ENCODE measurements at regions not wholly inside any gene's neighbourhood (a gene's known extent, or its start where the extent isn't known, plus 50 kb on each side); places are given as distances from the start of the nearest gene placed in this dataset.
A peak's percentile ranks its signal among the peaks of the same experiment; 100 is the strongest.

GRCh38 chr7:19262826-19263225 is 117.6 kb upstream of the FERD3L start:
- no peaks in the 10 kb centered on the region for H3K36me3 ChIP-seq (ENCODE audit: control insufficient read depth, insufficient read depth, low read length, severe bottlenecking)
- no peaks in the 10 kb centered on the region for H3K4me1 ChIP-seq (ENCODE audit: control insufficient read depth, insufficient read depth, low read length)
- H3K27me3 ChIP-seq (replicated peaks; ENCODE audit: control insufficient read depth, insufficient read depth, low read length), result no peaks in the 10 kb centered on the region
- DNase-seq (ENCODE audit: low read depth), result no peak
- H3K9me3 ChIP-seq (ENCODE audit: control insufficient read depth, low read length), result no peaks in the 10 kb centered on the region
- H3K4me3 ChIP-seq (ENCODE audit: low read length), result no peak overlapping the region
- H3K9ac ChIP-seq (ENCODE audit: low read length), result no peak overlapping the region

DNA sequence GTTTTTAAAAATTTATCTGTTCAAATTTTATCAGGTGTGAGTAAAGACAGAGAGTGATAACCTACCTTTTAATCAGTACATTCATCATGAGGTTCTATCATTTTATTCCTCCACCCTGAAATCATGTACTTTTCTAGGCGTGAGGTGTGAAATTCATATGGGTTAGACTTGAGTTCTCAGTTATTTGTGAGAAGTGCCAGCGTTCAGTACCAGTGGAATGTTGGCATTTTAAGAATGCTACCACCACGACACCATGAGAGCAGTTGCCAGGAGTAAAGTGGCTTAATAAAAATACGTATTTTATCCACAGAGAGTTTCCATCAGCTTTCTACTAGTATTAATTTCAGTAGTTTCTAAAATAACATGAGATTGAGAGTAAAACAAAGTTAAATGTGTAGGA is 104.1 kb upstream of the FERD3L start:
- Histone ChIP-seq H3K27me3 (replicated peaks; ENCODE audit: control insufficient read depth, insufficient read depth, low read length) (no peaks in the 10 kb centered on the region), H3K36me3 (ENCODE audit: control insufficient read depth, insufficient read depth, low read length, severe bottlenecking) (no peaks in the 10 kb centered on the region), H3K9me3 (ENCODE audit: control insufficient read depth, low read length) (no peaks in the 10 kb centered on the region), H3K9ac (ENCODE audit: low read length) (no peak overlapping the region), H3K4me3 (ENCODE audit: low read length) (no peak overlapping the region), H3K4me1 (ENCODE audit: control insufficient read depth, insufficient read depth, low read length) (no peaks in the 10 kb centered on the region)
- DNase-seq (ENCODE audit: low read depth), result peak; percentile 15

- Histone ChIP-seq H3K4me3 (ENCODE audit: low read length) (no peak overlapping the region), H3K4me1 (ENCODE audit: control insufficient read depth, insufficient read depth, low read length) (no peaks in the 10 kb centered on the region)
- DNase-seq (ENCODE audit: low read depth), result peak; percentile 62
These were observed 103.5 kb upstream of the FERD3L start for GRCh38 chr7:19248681-19249080.

DNA sequence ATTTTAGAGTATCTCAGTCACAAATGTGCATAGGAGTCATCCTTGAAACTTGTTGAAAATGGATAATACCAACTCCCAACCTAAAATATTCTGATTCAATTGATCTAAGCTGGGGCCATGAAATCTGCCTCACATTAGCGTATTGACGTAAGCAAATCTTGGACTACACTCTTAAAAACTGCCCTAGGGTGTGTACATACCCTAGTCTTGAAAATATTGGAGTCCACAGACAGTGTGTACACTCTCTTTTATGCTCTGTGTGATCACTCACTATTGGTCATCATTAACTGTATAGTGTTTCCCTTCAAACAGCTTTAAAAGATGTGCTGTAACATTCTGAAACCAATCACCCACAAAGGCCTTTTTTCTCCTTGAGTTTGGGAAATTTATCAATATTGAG is 102.9 kb upstream of the FERD3L start:
- Histone ChIP-seq H3K27me3 (replicated peaks; ENCODE audit: control insufficient read depth, insufficient read depth, low read length) (no peaks in the 10 kb centered on the region), H3K9ac (ENCODE audit: low read length) (no peak overlapping the region), H3K4me1 (ENCODE audit: control insufficient read depth, insufficient read depth, low read length) (no peaks in the 10 kb centered on the region), H3K4me3 (ENCODE audit: low read length) (no peak overlapping the region), H3K36me3 (ENCODE audit: control insufficient read depth, insufficient read depth, low read length, severe bottlenecking) (no peaks in the 10 kb centered on the region), H3K9me3 (ENCODE audit: control insufficient read depth, low read length) (no peaks in the 10 kb centered on the region)
- no peak for DNase-seq (ENCODE audit: low read depth)

More at GRCh38 chr7:19248681-19249080, 103.5 kb upstream of the FERD3L start:
- H3K27me3 ChIP-seq (replicated peaks; ENCODE audit: control insufficient read depth, insufficient read depth, low read length), result no peaks in the 10 kb centered on the region
- H3K36me3 ChIP-seq (ENCODE audit: control insufficient read depth, insufficient read depth, low read length, severe bottlenecking), result no peaks in the 10 kb centered on the region
- H3K9ac ChIP-seq (ENCODE audit: low read length), result no peak overlapping the region
- no peaks in the 10 kb centered on the region for H3K9me3 ChIP-seq (ENCODE audit: control insufficient read depth, low read length)

GRCh38 chr7:19247017-19247416 is 101.8 kb upstream of the FERD3L start:
- no peak for DNase-seq (ENCODE audit: low read depth)
- H3K9me3 ChIP-seq (ENCODE audit: control insufficient read depth, low read length), result no peaks in the 10 kb centered on the region
- H3K36me3 ChIP-seq (ENCODE audit: control insufficient read depth, insufficient read depth, low read length, severe bottlenecking), result no peaks in the 10 kb centered on the region
- no peak overlapping the region for H3K4me3 ChIP-seq (ENCODE audit: low read length)
- no peaks in the 10 kb centered on the region for H3K4me1 ChIP-seq (ENCODE audit: control insufficient read depth, insufficient read depth, low read length)
- H3K9ac ChIP-seq (ENCODE audit: low read length), result no peak overlapping the region
- H3K27me3 ChIP-seq (replicated peaks; ENCODE audit: control insufficient read depth, insufficient read depth, low read length), result no peaks in the 10 kb centered on the region

- DNase-seq (ENCODE audit: low read depth), result no peak
These were observed 97.0 kb upstream of the FERD3L start for GRCh38 chr7:19242246-19242645.

GRCh38 chr7:19239951-19240350 is 94.7 kb upstream of the FERD3L start:
- Histone ChIP-seq H3K9me3 (ENCODE audit: control insufficient read depth, low read length) (peaks cover 4% of the 10 kb centered on the region), H3K36me3 (ENCODE audit: control insufficient read depth, insufficient read depth, low read length, severe bottlenecking) (no peaks in the 10 kb centered on the region), H3K27me3 (replicated peaks; ENCODE audit: control insufficient read depth, insufficient read depth, low read length) (no peaks in the 10 kb centered on the region), H3K4me1 (ENCODE audit: control insufficient read depth, insufficient read depth, low read length) (no peaks in the 10 kb centered on the region), H3K9ac (ENCODE audit: low read length) (no peak overlapping the region), H3K4me3 (ENCODE audit: low read length) (no peak overlapping the region)
- DNase-seq (ENCODE audit: low read depth), result no peak

More at GRCh38 chr7:19242246-19242645, 97.0 kb upstream of the FERD3L start:
- H3K9ac ChIP-seq (ENCODE audit: low read length), result no peak overlapping the region
- peaks cover 4% of the 10 kb centered on the region for H3K9me3 ChIP-seq (ENCODE audit: control insufficient read depth, low read length)
- H3K4me1 ChIP-seq (ENCODE audit: control insufficient read depth, insufficient read depth, low read length), result no peaks in the 10 kb centered on the region
- no peak overlapping the region for H3K4me3 ChIP-seq (ENCODE audit: low read length)
- no peaks in the 10 kb centered on the region for H3K36me3 ChIP-seq (ENCODE audit: control insufficient read depth, insufficient read depth, low read length, severe bottlenecking)
- H3K27me3 ChIP-seq (replicated peaks; ENCODE audit: control insufficient read depth, insufficient read depth, low read length), result no peaks in the 10 kb centered on the region

- H3K36me3 ChIP-seq (ENCODE audit: control insufficient read depth, insufficient read depth, low read length, severe bottlenecking), result no peaks in the 10 kb centered on the region
- H3K4me3 ChIP-seq (ENCODE audit: low read length), result no peak overlapping the region
- no peak for DNase-seq (ENCODE audit: low read depth)
- peaks cover 4% of the 10 kb centered on the region for H3K9me3 ChIP-seq (ENCODE audit: control insufficient read depth, low read length)
- H3K27me3 ChIP-seq (replicated peaks; ENCODE audit: control insufficient read depth, insufficient read depth, low read length), result no peaks in the 10 kb centered on the region
- no peaks in the 10 kb centered on the region for H3K4me1 ChIP-seq (ENCODE audit: control insufficient read depth, insufficient read depth, low read length)
- no peak overlapping the region for H3K9ac ChIP-seq (ENCODE audit: low read length)
These were observed 90.5 kb upstream of the FERD3L start for GRCh38 chr7:19235680-19236079.

GRCh38 chr7:19224951-19225350 is 79.7 kb upstream of the FERD3L start:
- Histone ChIP-seq H3K9me3 (ENCODE audit: control insufficient read depth, low read length) (peaks cover 4% of the 10 kb centered on the region), H3K27me3 (replicated peaks; ENCODE audit: control insufficient read depth, insufficient read depth, low read length) (no peaks in the 10 kb centered on the region), H3K4me1 (ENCODE audit: control insufficient read depth, insufficient read depth, low read length) (no peaks in the 10 kb centered on the region), H3K4me3 (ENCODE audit: low read length) (no peak overlapping the region), H3K9ac (ENCODE audit: low read length) (no peak overlapping the region), H3K36me3 (ENCODE audit: control insufficient read depth, insufficient read depth, low read length, severe bottlenecking) (no peaks in the 10 kb centered on the region)
- no peak for DNase-seq (ENCODE audit: low read depth)

- Histone ChIP-seq H3K36me3 (ENCODE audit: control insufficient read depth, insufficient read depth, low read length, severe bottlenecking) (no peaks in the 10 kb centered on the region), H3K9me3 (ENCODE audit: control insufficient read depth, low read length) (no peaks in the 10 kb centered on the region), H3K27me3 (replicated peaks; ENCODE audit: control insufficient read depth, insufficient read depth, low read length) (no peaks in the 10 kb centered on the region), H3K4me1 (ENCODE audit: control insufficient read depth, insufficient read depth, low read length) (no peaks in the 10 kb centered on the region), H3K4me3 (ENCODE audit: low read length) (no peak overlapping the region), H3K9ac (ENCODE audit: low read length) (no peak overlapping the region)
- DNase-seq (ENCODE audit: low read depth), result peak; percentile 85
These were observed 70.2 kb upstream of the FERD3L start for GRCh38 chr7:19215412-19215811.

- Histone ChIP-seq H3K9me3 (ENCODE audit: control insufficient read depth, low read length) (no peaks in the 10 kb centered on the region), H3K4me3 (ENCODE audit: low read length) (no peak overlapping the region), H3K36me3 (ENCODE audit: control insufficient read depth, insufficient read depth, low read length, severe bottlenecking) (no peaks in the 10 kb centered on the region), H3K27me3 (replicated peaks; ENCODE audit: control insufficient read depth, insufficient read depth, low read length) (no peaks in the 10 kb centered on the region), H3K9ac (ENCODE audit: low read length) (no peak overlapping the region), H3K4me1 (ENCODE audit: control insufficient read depth, insufficient read depth, low read length) (peaks cover 4% of the 10 kb centered on the region)
- no peak for DNase-seq (ENCODE audit: low read depth)
These were observed 68.5 kb upstream of the FERD3L start for GRCh38 chr7:19213746-19214145.

DNA sequence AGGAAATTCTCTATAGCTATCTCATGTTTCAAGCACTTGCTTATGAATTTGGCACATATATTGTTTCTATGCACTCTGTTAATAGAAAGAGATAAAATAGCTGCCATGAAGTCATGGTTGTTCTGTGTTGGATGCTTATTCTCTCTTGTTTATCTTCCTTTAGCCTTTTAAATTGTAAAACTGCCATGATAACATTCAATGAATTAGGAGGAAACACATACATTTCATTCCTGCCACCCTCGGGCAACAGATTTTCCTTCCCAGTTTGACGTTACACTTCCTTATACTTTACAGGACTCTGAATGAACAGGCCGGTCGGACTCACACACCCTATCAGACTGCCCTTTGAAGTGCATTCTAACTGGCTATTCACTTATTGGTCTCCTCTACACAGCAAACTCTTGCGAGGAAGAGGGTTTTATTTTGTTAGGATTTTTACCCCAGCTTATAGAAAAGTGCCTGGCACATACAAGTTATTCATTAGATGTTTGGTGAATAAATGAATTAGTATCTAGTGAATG is 65.7 kb upstream of the FERD3L start:
- no peaks in the 10 kb centered on the region for H3K27me3 ChIP-seq (replicated peaks; ENCODE audit: control insufficient read depth, insufficient read depth, low read length)
- no peak for DNase-seq (ENCODE audit: low read depth)
- no peaks in the 10 kb centered on the region for H3K36me3 ChIP-seq (ENCODE audit: control insufficient read depth, insufficient read depth, low read length, severe bottlenecking)
- H3K9me3 ChIP-seq (ENCODE audit: control insufficient read depth, low read length), result no peaks in the 10 kb centered on the region
- no peak overlapping the region for H3K4me3 ChIP-seq (ENCODE audit: low read length)
- H3K9ac ChIP-seq (ENCODE audit: low read length), result no peak overlapping the region
- H3K4me1 ChIP-seq (ENCODE audit: control insufficient read depth, insufficient read depth, low read length), result peaks cover 4% of the 10 kb centered on the region
